A549 (cell line): ENCODE measurements at regions not wholly inside any gene's neighbourhood (a gene's known extent, or its start where the extent isn't known, plus 50 kb on each side); places are given as distances from the start of the nearest gene placed in this dataset.

Source experiments
- ATAC-seq, 2 experiments: fragments of 200-7000 bp in 1 of 2; fragments of >200 bp in 1 of 2; cut with Nextera tagmentation in 1 of 2; cut with Tn5 transposase in 1 of 2; 3 replicates each; pipeline versions ENCODE4 v1.8.0 to v1.9.1; 2018 to 2020; ENCODE audit warnings: mild to moderate bottlenecking in 1 of 2, moderate library complexity in 1 of 2
- CTCF ChIA-PET: fragments of 300-600 bp; sonication (Branson Sonifier 250); formaldehyde crosslinking; extraction: SDS; loops from one replicate; lab custom pipeline; 2021; ENCODE audit warnings: antibody characterized with exemption, inconsistent platforms; lab: Yijun Ruan, JAX
- POLR2A ChIA-PET: fragments of 350-600 bp; formaldehyde crosslinking; extraction: SDS; loops from one replicate; lab custom pipeline; 2021; ENCODE audit warnings: antibody characterized with exemption, inconsistent platforms; lab: Yijun Ruan, JAX
- DNase-seq, 2 experiments: peaks; one replicate each; pipeline versions ENCODE4 v3.0.0 to v3.0.0-alpha.2; 2011 to 2016; ENCODE audit warnings: low read depth in 1 of 2, low spot score in 1 of 2
- FAIRE-seq: peaks from 2 replicates; lab custom pipeline; 2011; peaks lifted over from hg19 to GRCh38; lab: Jason Lieb, UNC
- H3K27ac ChIP-seq, 2 experiments: fragments of >200 bp; sonication (Bioruptor Twin); formaldehyde crosslinking; 3 replicates each; pipeline ENCODE4 v1.5.1; 2016 to 2017
- H3K4me1 ChIP-seq: fragments of >200 bp; sonication (Bioruptor Twin); formaldehyde crosslinking; 3 replicates; pipeline ENCODE4 v1.6.1; 2016
- H3K4me2 ChIP-seq: fragments of >200 bp; sonication (Bioruptor Twin); formaldehyde crosslinking; 3 replicates; pipeline ENCODE4 v1.6.1; 2016
- H3K4me3 ChIP-seq: fragments of >200 bp; sonication (Bioruptor Twin); formaldehyde crosslinking; 3 replicates; pipeline ENCODE4 v1.5.1; 2016
- H3K9me3 ChIP-seq: fragments of >200 bp; sonication (Bioruptor Twin); formaldehyde crosslinking; 3 replicates; pipeline ENCODE4 v1.6.1; 2016
- CBX2 ChIP-seq: fragments of 200-600 bp; sonication (generic); IDR thresholded peaks from 2 replicates; pipeline ENCODE4 v1.6.1; 2016; ENCODE audit warnings: low read depth, mild to moderate bottlenecking, borderline replicate concordance
- CHD4 ChIP-seq: fragments of 200-600 bp; sonication (generic); IDR thresholded peaks from 2 replicates; pipeline ENCODE4 v1.6.1; 2016; ENCODE audit warnings: antibody characterized with exemption, mild to moderate bottlenecking, borderline replicate concordance
- EHF ChIP-seq: fragments of 250-450 bp; sonication (Bioruptor Pico); IDR thresholded peaks from 2 replicates; pipeline ENCODE4 v1.5.0; 2020; ENCODE audit warnings: mild to moderate bottlenecking
- EHMT2 ChIP-seq: fragments of 200-600 bp; sonication (generic); IDR thresholded peaks from 2 replicates; pipeline ENCODE4 v1.6.1; 2016; ENCODE audit warnings: antibody characterized with exemption, low read depth, mild to moderate bottlenecking, moderate library complexity
- EP300 ChIP-seq, 2 experiments: fragments of >200 bp; sonication (Bioruptor Twin); formaldehyde crosslinking; IDR thresholded peaks; 2 replicates in 1 of 2; 3 replicates in 1 of 2; pipeline ENCODE4 v1.6.1; 2016 to 2017
- HDAC2 ChIP-seq: fragments of 200-600 bp; sonication (generic); IDR thresholded peaks from 2 replicates; pipeline ENCODE4 v1.6.1; 2016
- HEYL ChIP-seq: fragments of 250-450 bp; sonication (Bioruptor Pico); IDR thresholded peaks from 2 replicates; pipeline ENCODE4 v1.8.0; 2021; ENCODE audit warnings: mild to moderate bottlenecking, moderate library complexity
- HOXA7 ChIP-seq: fragments of 250-450 bp; sonication (Bioruptor Pico); IDR thresholded peaks from 2 replicates; pipeline ENCODE4 v1.5.0; 2020; ENCODE audit warnings: mild to moderate bottlenecking, moderate library complexity
- HOXB13 ChIP-seq: fragments of 250-450 bp; sonication (Bioruptor Pico); IDR thresholded peaks from 2 replicates; pipeline ENCODE4 v1.5.0; 2020; ENCODE audit warnings: low read depth, mild to moderate bottlenecking, moderate library complexity
- RNF2 ChIP-seq: fragments of 200-600 bp; sonication (generic); IDR thresholded peaks from 2 replicates; pipeline ENCODE4 v1.6.1; 2016; ENCODE audit warnings: low read depth, mild to moderate bottlenecking, antibody characterized with exemption, moderate library complexity, borderline replicate concordance
- TP53 ChIP-seq: fragments of 250-450 bp; sonication (Bioruptor Pico); IDR thresholded peaks from 2 replicates; pipeline ENCODE4 v1.5.0; 2021; ENCODE audit warnings: mild to moderate bottlenecking, moderate library complexity
- ZFP36 ChIP-seq: fragments of 450-650 bp; IDR thresholded peaks from 2 replicates; pipeline ENCODE4 v1.6.1; 2014; ENCODE audit warnings: borderline replicate concordance; ENCODE audit not compliant: partially characterized antibody
- ZSCAN20 ChIP-seq: fragments of 250-450 bp; sonication (Bioruptor Pico); IDR thresholded peaks from 2 replicates; pipeline ENCODE4 v1.8.0; 2022; ENCODE audit warnings: mild to moderate bottlenecking, moderate library complexity
- WGBS: methylation state at CpG from one replicate; pipeline ENCODE4 v1.1.6; 2017; ENCODE audit errors: missing lambda C conversion rate; 5-methylcytosine and 5-hydroxymethylcytosine counted together
- TF ChIP-seq, protein P1 (sequence below): fragments of 250-450 bp; sonication (Bioruptor Pico); IDR thresholded peaks from 2 replicates; pipeline ENCODE4 v1.5.0; 2020; ENCODE audit warnings: low read depth, mild to moderate bottlenecking, moderate library complexity
- TF ChIP-seq, protein P2 (sequence below): fragments of 250-450 bp; sonication (Bioruptor Pico); IDR thresholded peaks from 2 replicates; pipeline ENCODE4 v1.5.0; 2021; ENCODE audit warnings: mild to moderate bottlenecking, moderate library complexity, borderline replicate concordance
- TF ChIP-seq, protein P3 (sequence below): fragments of 200-600 bp; sonication (generic); IDR thresholded peaks from 2 replicates; pipeline ENCODE4 v1.6.1; 2016; ENCODE audit warnings: antibody characterized with exemption, mild to moderate bottlenecking, moderate library complexity
- TF ChIP-seq, protein P4 (sequence below): fragments of 450-650 bp; IDR thresholded peaks from 2 replicates; pipeline ENCODE4 v1.6.1; 2014; ENCODE audit warnings: antibody characterized with exemption
- TF ChIP-seq, protein P5 (sequence below): fragments of >200 bp; sonication (Bioruptor Twin); formaldehyde crosslinking; IDR thresholded peaks from 3 replicates; pipeline ENCODE4 v1.6.1; 2016
- TF ChIP-seq, protein P6 (sequence below): fragments of >200 bp; sonication (Bioruptor Twin); formaldehyde crosslinking; IDR thresholded peaks from 3 replicates; pipeline ENCODE4 v1.5.1; 2016
- TF ChIP-seq, protein P7 (sequence below): fragments of 150-350 bp; IDR thresholded peaks from 2 replicates; pipeline ENCODE4 v1.6.1; 2014; ENCODE audit warnings: low read depth, mild to moderate bottlenecking, low read length

DNA sequence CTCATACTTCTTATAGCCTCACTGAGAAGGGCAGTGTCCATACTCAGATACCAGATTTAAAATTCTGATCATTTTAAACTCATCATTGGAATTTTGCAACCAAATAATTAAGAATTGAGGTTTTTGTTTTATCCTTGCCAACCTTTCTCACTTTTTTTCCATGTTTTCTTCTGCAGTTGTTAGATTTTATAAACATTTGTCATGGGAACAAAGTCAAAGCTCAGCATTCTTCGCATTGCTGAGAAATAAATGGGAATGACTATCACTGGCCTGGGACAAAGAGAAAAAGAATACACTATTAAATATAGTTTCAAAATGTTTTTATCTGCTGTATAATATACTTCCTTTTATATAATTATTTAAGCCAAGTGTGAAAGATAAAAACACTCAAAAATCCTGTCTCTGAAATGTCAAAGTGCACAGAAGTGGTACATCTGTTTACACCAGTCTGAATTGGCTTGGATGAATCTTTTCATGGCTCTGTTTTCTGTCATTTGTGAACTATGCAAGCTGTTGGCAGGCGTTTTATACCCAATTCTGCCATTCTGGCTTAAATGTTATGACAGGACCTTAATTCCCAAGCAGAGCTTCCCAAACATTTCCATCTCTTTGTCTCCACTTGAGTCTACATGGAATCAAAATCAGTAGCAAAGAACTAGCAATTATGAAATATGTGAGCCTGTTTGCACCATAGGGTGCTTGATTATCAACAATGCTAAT, 249.3 kb upstream of the SYT4 start (continued):
- TF ChIP-seq, protein P1, sequence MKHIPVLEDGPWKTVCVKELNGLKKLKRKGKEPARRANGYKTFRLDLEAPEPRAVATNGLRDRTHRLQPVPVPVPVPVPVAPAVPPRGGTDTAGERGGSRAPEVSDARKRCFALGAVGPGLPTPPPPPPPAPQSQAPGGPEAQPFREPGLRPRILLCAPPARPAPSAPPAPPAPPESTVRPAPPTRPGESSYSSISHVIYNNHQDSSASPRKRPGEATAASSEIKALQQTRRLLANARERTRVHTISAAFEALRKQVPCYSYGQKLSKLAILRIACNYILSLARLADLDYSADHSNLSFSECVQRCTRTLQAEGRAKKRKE (CRISPR knock-in tag) = no peak
- TF ChIP-seq HEYL (CRISPR knock-in tag) = no peak
- no peak for TF ChIP-seq CHD4
- no peak for TF ChIP-seq ZSCAN20 (CRISPR knock-in tag)

DNA sequence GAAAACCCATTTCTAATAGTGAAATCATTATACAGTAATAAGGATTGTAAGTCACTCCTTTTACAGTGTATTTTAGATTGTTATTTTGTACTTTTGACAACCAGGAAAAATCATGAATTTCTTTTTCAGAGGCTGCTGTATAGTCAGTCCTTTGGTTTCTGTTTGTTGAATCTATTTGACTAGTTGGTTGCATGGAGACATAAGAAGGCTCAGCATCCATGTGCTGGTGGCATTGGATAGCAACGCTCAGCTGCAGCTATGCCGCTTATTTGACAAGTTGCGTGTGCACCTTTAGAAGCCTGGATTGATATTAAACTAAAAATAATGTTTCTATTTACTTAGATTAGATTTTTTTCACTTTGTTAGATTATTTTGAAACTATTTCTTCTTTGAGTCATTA, 254.1 kb upstream of the SYT4 start:
- TF ChIP-seq EHF (CRISPR knock-in tag) (no peak), TP53 (CRISPR knock-in tag) (no peak), RNF2 (no peak), HDAC2 (no peak), CHD4 (no peak), EHMT2 (no peak), ZSCAN20 (CRISPR knock-in tag) (no peak), CBX2 (no peak), HOXA7 (CRISPR knock-in tag) (no peak), ZFP36 (no peak), EP300 (IDR thresholded peaks at IDR 0.05) (no peak), HOXB13 (CRISPR knock-in tag) (no peak)
- TF ChIP-seq, protein P2, sequence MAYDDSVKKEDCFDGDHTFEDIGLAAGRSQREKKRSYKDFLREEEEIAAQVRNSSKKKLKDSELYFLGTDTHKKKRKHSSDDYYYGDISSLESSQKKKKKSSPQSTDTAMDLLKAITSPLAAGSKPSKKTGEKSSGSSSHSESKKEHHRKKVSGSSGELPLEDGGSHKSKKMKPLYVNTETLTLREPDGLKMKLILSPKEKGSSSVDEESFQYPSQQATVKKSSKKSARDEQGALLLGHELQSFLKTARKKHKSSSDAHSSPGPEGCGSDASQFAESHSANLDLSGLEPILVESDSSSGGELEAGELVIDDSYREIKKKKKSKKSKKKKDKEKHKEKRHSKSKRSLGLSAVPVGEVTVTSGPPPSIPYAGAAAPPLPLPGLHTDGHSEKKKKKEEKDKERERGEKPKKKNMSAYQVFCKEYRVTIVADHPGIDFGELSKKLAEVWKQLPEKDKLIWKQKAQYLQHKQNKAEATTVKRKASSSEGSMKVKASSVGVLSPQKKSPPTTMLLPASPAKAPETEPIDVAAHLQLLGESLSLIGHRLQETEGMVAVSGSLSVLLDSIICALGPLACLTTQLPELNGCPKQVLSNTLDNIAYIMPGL (CRISPR knock-in tag) = no peak
- TF ChIP-seq, protein P3, sequence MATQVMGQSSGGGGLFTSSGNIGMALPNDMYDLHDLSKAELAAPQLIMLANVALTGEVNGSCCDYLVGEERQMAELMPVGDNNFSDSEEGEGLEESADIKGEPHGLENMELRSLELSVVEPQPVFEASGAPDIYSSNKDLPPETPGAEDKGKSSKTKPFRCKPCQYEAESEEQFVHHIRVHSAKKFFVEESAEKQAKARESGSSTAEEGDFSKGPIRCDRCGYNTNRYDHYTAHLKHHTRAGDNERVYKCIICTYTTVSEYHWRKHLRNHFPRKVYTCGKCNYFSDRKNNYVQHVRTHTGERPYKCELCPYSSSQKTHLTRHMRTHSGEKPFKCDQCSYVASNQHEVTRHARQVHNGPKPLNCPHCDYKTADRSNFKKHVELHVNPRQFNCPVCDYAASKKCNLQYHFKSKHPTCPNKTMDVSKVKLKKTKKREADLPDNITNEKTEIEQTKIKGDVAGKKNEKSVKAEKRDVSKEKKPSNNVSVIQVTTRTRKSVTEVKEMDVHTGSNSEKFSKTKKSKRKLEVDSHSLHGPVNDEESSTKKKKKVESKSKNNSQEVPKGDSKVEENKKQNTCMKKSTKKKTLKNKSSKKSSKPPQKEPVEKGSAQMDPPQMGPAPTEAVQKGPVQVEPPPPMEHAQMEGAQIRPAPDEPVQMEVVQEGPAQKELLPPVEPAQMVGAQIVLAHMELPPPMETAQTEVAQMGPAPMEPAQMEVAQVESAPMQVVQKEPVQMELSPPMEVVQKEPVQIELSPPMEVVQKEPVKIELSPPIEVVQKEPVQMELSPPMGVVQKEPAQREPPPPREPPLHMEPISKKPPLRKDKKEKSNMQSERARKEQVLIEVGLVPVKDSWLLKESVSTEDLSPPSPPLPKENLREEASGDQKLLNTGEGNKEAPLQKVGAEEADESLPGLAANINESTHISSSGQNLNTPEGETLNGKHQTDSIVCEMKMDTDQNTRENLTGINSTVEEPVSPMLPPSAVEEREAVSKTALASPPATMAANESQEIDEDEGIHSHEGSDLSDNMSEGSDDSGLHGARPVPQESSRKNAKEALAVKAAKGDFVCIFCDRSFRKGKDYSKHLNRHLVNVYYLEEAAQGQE = no peak
- TF ChIP-seq, protein P4, sequence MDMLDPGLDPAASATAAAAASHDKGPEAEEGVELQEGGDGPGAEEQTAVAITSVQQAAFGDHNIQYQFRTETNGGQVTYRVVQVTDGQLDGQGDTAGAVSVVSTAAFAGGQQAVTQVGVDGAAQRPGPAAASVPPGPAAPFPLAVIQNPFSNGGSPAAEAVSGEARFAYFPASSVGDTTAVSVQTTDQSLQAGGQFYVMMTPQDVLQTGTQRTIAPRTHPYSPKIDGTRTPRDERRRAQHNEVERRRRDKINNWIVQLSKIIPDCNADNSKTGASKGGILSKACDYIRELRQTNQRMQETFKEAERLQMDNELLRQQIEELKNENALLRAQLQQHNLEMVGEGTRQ = no peak
- TF ChIP-seq, protein P5, sequence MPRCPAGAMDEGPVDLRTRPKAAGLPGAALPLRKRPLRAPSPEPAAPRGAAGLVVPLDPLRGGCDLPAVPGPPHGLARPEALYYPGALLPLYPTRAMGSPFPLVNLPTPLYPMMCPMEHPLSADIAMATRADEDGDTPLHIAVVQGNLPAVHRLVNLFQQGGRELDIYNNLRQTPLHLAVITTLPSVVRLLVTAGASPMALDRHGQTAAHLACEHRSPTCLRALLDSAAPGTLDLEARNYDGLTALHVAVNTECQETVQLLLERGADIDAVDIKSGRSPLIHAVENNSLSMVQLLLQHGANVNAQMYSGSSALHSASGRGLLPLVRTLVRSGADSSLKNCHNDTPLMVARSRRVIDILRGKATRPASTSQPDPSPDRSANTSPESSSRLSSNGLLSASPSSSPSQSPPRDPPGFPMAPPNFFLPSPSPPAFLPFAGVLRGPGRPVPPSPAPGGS = no peak
- TF ChIP-seq, protein P6, sequence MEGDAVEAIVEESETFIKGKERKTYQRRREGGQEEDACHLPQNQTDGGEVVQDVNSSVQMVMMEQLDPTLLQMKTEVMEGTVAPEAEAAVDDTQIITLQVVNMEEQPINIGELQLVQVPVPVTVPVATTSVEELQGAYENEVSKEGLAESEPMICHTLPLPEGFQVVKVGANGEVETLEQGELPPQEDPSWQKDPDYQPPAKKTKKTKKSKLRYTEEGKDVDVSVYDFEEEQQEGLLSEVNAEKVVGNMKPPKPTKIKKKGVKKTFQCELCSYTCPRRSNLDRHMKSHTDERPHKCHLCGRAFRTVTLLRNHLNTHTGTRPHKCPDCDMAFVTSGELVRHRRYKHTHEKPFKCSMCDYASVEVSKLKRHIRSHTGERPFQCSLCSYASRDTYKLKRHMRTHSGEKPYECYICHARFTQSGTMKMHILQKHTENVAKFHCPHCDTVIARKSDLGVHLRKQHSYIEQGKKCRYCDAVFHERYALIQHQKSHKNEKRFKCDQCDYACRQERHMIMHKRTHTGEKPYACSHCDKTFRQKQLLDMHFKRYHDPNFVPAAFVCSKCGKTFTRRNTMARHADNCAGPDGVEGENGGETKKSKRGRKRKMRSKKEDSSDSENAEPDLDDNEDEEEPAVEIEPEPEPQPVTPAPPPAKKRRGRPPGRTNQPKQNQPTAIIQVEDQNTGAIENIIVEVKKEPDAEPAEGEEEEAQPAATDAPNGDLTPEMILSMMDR = no peak
- TF ChIP-seq, protein P7, sequence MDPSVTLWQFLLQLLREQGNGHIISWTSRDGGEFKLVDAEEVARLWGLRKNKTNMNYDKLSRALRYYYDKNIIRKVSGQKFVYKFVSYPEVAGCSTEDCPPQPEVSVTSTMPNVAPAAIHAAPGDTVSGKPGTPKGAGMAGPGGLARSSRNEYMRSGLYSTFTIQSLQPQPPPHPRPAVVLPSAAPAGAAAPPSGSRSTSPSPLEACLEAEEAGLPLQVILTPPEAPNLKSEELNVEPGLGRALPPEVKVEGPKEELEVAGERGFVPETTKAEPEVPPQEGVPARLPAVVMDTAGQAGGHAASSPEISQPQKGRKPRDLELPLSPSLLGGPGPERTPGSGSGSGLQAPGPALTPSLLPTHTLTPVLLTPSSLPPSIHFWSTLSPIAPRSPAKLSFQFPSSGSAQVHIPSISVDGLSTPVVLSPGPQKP = no peak
- POLR2A ChIA-PET = no interaction called here
- Histone ChIP-seq H3K4me3 (no peak overlapping the region), H3K27ac (no peak overlapping the region), H3K4me1 (no peaks in the 10 kb centered on the region), H3K9me3 (no peaks in the 10 kb centered on the region), H3K4me2 (no peak overlapping the region)
- no peak for DNase-seq
- CTCF ChIA-PET = no interaction called here
- no peak for ATAC-seq
- no peak for FAIRE-seq
- WGBS = 3% methylated on average over 3 of the region's 3 CpGs
